WTC11 (cell line): ENCODE measurements at regions not wholly inside any gene's neighbourhood (a gene's known extent, or its start where the extent isn't known, plus 50 kb on each side); places are given as distances from the start of the nearest gene placed in this dataset.

Experiments
- ATAC-seq: fragments of 200-7000 bp; cut with Tn5 transposase; 2 replicates; pipeline ENCODE4 v1.10.0; 2021; ENCODE audit warnings: mild to moderate bottlenecking, moderate library complexity
- CTCF ChIA-PET: fragments of 300-600 bp; sonication (Branson Sonifier 250); formaldehyde crosslinking; loops from one replicate; lab custom pipeline; 2021; ENCODE audit warnings: antibody characterized with exemption; lab: Charles Lee
- POLR2A ChIA-PET: fragments of 350-600 bp; sonication (Branson Sonifier 250); formaldehyde crosslinking; loops from one replicate; lab custom pipeline; 2021; ENCODE audit warnings: antibody characterized with exemption; lab: Charles Lee
- DNase-seq: peaks from one replicate; pipeline ENCODE4 v3.0.0; 2021; ENCODE audit warnings: low spot score
- H3K27ac Mint-ChIP-seq: 2 replicates; pipeline ENCODE4 v1.8.0; 2021; ENCODE audit warnings: mixed read lengths
- H3K27me3 Mint-ChIP-seq: 2 replicates; pipeline ENCODE4 v1.8.0; 2021; ENCODE audit warnings: low read depth, mild to moderate bottlenecking, moderate library complexity, mixed read lengths
- H3K36me3 Mint-ChIP-seq: 2 replicates; pipeline ENCODE4 v1.8.0; 2021; ENCODE audit warnings: mixed read lengths
- H3K4me1 Mint-ChIP-seq: 2 replicates; pipeline ENCODE4 v1.8.0; 2022; ENCODE audit warnings: mixed read lengths
- H3K4me3 Mint-ChIP-seq: 2 replicates; pipeline ENCODE4 v1.8.0; 2021; ENCODE audit warnings: mild to moderate bottlenecking, moderate library complexity, mixed read lengths
- H3K9me3 Mint-ChIP-seq: 2 replicates; pipeline ENCODE4 v1.8.0; 2021; ENCODE audit warnings: mixed read lengths
- AR ChIP-seq: fragments of 250-450 bp; sonication (Bioruptor Pico); IDR thresholded peaks from 2 replicates; pipeline ENCODE4 v1.9.0; 2021; ENCODE audit warnings: mild to moderate bottlenecking
- ATF1 ChIP-seq: sonication (generic); formaldehyde crosslinking; IDR thresholded peaks from 2 replicates; pipeline ENCODE4 v1.8.1; 2023; ENCODE audit warnings: mild to moderate bottlenecking, moderate library complexity, missing genetic modification reagents
- ATF2 ChIP-seq: sonication (generic); formaldehyde crosslinking; IDR thresholded peaks from 2 replicates; pipeline ENCODE4 v1.8.1; 2022; ENCODE audit warnings: low read depth, missing genetic modification reagents, borderline replicate concordance
- FOXJ3 ChIP-seq: sonication (generic); formaldehyde crosslinking; IDR thresholded peaks from 2 replicates; pipeline ENCODE4 v1.9.0; 2021; ENCODE audit warnings: missing genetic modification reagents, mild to moderate bottlenecking, borderline replicate concordance
- FOXP1 ChIP-seq: sonication (generic); formaldehyde crosslinking; IDR thresholded peaks from 2 replicates; pipeline ENCODE4 v1.8.0; 2022; ENCODE audit warnings: missing genetic modification reagents, mild to moderate bottlenecking, moderate library complexity, borderline replicate concordance
- NFATC4 ChIP-seq: fragments of 250-450 bp; sonication (Bioruptor Pico); IDR thresholded peaks from 2 replicates; pipeline ENCODE4 v1.9.0; 2021; ENCODE audit warnings: mild to moderate bottlenecking
- RELA ChIP-seq: sonication (generic); formaldehyde crosslinking; IDR thresholded peaks from 2 replicates; pipeline ENCODE4 v1.8.1; 2022; ENCODE audit warnings: missing genetic modification reagents, mild to moderate bottlenecking, borderline replicate concordance
- SMAD3 ChIP-seq: sonication (generic); formaldehyde crosslinking; IDR thresholded peaks from 2 replicates; pipeline ENCODE4 v1.8.0; 2022; ENCODE audit warnings: missing genetic modification reagents, mild to moderate bottlenecking, borderline replicate concordance
- ZNF121 ChIP-seq: sonication (generic); formaldehyde crosslinking; IDR thresholded peaks from 2 replicates; pipeline ENCODE4 v1.8.0; 2023; ENCODE audit warnings: missing genetic modification reagents
- ZNF263 ChIP-seq: sonication (generic); formaldehyde crosslinking; IDR thresholded peaks from 2 replicates; pipeline ENCODE4 v1.8.1; 2022; ENCODE audit warnings: low read depth, mild to moderate bottlenecking, moderate library complexity, missing genetic modification reagents
- TF ChIP-seq, protein P1 (sequence below): sonication (generic); formaldehyde crosslinking; IDR thresholded peaks from 2 replicates; pipeline ENCODE4 v1.8.0; 2022; ENCODE audit warnings: missing genetic modification reagents
- TF ChIP-seq, protein P2 (sequence below): sonication (generic); formaldehyde crosslinking; IDR thresholded peaks from 2 replicates; pipeline ENCODE4 v1.8.1; 2023; ENCODE audit warnings: mild to moderate bottlenecking, missing genetic modification reagents, borderline replicate concordance
- TF ChIP-seq, protein P3 (sequence below): sonication (generic); formaldehyde crosslinking; IDR thresholded peaks from 2 replicates; pipeline ENCODE4 v1.8.1; 2022; ENCODE audit warnings: missing genetic modification reagents, borderline replicate concordance
- TF ChIP-seq, protein P4 (sequence below): sonication (generic); formaldehyde crosslinking; conservative IDR thresholded peaks from 2 replicates; pipeline ENCODE4 v1.8.1; 2022; ENCODE audit warnings: mild to moderate bottlenecking, missing genetic modification reagents
- TF ChIP-seq, protein P5 (sequence below): sonication (generic); formaldehyde crosslinking; IDR thresholded peaks from 2 replicates; pipeline ENCODE4 v1.8.0; 2023; ENCODE audit warnings: missing genetic modification reagents

GRCh38 chr5:23763170-23763569 lies 255.8 kb downstream of the PRDM9 start:
- DNase-seq (no peak), ATAC-seq (no peak)
- POLR2A ChIA-PET = interaction anchor here (0.6 kb wide), 2 partner anchors 218 to 1927 kb away, joined by 3 to 4 read pairs; no protein-coding TSS in a partner anchor
- no peak overlapping the region for H3K4me3 Mint-ChIP-seq
- no peaks in the 10 kb centered on the region for H3K4me1 Mint-ChIP-seq
- H3K27ac Mint-ChIP-seq = no peak overlapping the region
- TF ChIP-seq RELA (no peak), FOXJ3 (CRISPR knock-in tag) (no peak), ZNF121 (CRISPR knock-in tag) (no peak), AR (CRISPR knock-in tag) (no peak), NFATC4 (CRISPR knock-in tag) (no peak), ATF1 (no peak), ZNF263 (CRISPR knock-in tag) (no peak), SMAD3 (CRISPR knock-in tag) (no peak), ATF2 (CRISPR knock-in tag) (no peak), FOXP1 (CRISPR knock-in tag) (no peak)
- TF ChIP-seq, protein P1, sequence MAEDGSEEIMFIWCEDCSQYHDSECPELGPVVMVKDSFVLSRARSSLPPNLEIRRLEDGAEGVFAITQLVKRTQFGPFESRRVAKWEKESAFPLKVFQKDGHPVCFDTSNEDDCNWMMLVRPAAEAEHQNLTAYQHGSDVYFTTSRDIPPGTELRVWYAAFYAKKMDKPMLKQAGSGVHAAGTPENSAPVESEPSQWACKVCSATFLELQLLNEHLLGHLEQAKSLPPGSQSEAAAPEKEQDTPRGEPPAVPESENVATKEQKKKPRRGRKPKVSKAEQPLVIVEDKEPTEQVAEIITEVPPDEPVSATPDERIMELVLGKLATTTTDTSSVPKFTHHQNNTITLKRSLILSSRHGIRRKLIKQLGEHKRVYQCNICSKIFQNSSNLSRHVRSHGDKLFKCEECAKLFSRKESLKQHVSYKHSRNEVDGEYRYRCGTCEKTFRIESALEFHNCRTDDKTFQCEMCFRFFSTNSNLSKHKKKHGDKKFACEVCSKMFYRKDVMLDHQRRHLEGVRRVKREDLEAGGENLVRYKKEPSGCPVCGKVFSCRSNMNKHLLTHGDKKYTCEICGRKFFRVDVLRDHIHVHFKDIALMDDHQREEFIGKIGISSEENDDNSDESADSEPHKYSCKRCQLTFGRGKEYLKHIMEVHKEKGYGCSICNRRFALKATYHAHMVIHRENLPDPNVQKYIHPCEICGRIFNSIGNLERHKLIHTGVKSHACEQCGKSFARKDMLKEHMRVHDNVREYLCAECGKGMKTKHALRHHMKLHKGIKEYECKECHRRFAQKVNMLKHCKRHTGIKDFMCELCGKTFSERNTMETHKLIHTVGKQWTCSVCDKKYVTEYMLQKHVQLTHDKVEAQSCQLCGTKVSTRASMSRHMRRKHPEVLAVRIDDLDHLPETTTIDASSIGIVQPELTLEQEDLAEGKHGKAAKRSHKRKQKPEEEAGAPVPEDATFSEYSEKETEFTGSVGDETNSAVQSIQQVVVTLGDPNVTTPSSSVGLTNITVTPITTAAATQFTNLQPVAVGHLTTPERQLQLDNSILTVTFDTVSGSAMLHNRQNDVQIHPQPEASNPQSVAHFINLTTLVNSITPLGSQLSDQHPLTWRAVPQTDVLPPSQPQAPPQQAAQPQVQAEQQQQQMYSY (CRISPR knock-in tag) = no peak
- TF ChIP-seq, protein P2, sequence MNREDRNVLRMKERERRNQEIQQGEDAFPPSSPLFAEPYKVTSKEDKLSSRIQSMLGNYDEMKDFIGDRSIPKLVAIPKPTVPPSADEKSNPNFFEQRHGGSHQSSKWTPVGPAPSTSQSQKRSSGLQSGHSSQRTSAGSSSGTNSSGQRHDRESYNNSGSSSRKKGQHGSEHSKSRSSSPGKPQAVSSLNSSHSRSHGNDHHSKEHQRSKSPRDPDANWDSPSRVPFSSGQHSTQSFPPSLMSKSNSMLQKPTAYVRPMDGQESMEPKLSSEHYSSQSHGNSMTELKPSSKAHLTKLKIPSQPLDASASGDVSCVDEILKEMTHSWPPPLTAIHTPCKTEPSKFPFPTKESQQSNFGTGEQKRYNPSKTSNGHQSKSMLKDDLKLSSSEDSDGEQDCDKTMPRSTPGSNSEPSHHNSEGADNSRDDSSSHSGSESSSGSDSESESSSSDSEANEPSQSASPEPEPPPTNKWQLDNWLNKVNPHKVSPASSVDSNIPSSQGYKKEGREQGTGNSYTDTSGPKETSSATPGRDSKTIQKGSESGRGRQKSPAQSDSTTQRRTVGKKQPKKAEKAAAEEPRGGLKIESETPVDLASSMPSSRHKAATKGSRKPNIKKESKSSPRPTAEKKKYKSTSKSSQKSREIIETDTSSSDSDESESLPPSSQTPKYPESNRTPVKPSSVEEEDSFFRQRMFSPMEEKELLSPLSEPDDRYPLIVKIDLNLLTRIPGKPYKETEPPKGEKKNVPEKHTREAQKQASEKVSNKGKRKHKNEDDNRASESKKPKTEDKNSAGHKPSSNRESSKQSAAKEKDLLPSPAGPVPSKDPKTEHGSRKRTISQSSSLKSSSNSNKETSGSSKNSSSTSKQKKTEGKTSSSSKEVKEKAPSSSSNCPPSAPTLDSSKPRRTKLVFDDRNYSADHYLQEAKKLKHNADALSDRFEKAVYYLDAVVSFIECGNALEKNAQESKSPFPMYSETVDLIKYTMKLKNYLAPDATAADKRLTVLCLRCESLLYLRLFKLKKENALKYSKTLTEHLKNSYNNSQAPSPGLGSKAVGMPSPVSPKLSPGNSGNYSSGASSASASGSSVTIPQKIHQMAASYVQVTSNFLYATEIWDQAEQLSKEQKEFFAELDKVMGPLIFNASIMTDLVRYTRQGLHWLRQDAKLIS (CRISPR knock-in tag) = no peak
- TF ChIP-seq, protein P3, sequence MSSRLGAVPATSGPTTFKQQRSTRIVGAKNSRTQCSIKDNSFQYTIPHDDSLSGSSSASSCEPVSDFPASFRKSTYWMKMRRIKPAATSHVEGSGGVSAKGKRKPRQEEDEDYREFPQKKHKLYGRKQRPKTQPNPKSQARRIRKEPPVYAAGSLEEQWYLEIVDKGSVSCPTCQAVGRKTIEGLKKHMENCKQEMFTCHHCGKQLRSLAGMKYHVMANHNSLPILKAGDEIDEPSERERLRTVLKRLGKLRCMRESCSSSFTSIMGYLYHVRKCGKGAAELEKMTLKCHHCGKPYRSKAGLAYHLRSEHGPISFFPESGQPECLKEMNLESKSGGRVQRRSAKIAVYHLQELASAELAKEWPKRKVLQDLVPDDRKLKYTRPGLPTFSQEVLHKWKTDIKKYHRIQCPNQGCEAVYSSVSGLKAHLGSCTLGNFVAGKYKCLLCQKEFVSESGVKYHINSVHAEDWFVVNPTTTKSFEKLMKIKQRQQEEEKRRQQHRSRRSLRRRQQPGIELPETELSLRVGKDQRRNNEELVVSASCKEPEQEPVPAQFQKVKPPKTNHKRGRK = no peak
- TF ChIP-seq, protein P4, sequence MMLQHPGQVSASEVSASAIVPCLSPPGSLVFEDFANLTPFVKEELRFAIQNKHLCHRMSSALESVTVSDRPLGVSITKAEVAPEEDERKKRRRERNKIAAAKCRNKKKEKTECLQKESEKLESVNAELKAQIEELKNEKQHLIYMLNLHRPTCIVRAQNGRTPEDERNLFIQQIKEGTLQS = no peak
- TF ChIP-seq, protein P5, sequence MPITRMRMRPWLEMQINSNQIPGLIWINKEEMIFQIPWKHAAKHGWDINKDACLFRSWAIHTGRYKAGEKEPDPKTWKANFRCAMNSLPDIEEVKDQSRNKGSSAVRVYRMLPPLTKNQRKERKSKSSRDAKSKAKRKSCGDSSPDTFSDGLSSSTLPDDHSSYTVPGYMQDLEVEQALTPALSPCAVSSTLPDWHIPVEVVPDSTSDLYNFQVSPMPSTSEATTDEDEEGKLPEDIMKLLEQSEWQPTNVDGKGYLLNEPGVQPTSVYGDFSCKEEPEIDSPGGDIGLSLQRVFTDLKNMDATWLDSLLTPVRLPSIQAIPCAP (CRISPR knock-in tag) = no peak
- H3K27me3 Mint-ChIP-seq = no peaks in the 10 kb centered on the region
- peaks cover 9% of the 10 kb centered on the region for H3K9me3 Mint-ChIP-seq
- CTCF ChIA-PET = no interaction called here
- no peaks in the 10 kb centered on the region; the same call in 1 of the 2 replicates for H3K36me3 Mint-ChIP-seq
